GM18870 (cell line): ENCODE measurements at regions not wholly inside any gene's neighbourhood (a gene's known extent, or its start where the extent isn't known, plus 50 kb on each side); places are given as distances from the start of the nearest gene placed in this dataset.
"Not testable (repeated sequence)": the region's sequence is repeated elsewhere in the genome, so short reads cannot be mapped to it uniquely, and the experiment has no call there.

Experiments used
- ATAC-seq: cut with Tn5 transposase; IDR thresholded peaks from one replicate; pipeline ENCODE4 v1.9.1; 2021; ENCODE audit warnings: moderate library complexity; ENCODE audit not compliant: unreplicated experiment

- ATAC-seq, result no peak
These were observed 224.5 kb upstream of the CENPE start for GRCh38 chr4:103422467-103423219.

- ATAC-seq, result no peak
These were observed 217.7 kb upstream of the CENPE start for GRCh38 chr4:103415801-103416200.

- not testable (repeated sequence) for ATAC-seq
These were observed 214.5 kb upstream of the CENPE start for GRCh38 chr4:103412646-103413045.

- no peak for ATAC-seq
These were observed 212.2 kb upstream of the CENPE start for GRCh38 chr4:103410386-103410785.

- ATAC-seq, result peak; percentile 59
These were observed 207.3 kb upstream of the CENPE start for GRCh38 chr4:103405415-103405814.

- no peak for ATAC-seq
These were observed 205.5 kb upstream of the CENPE start for GRCh38 chr4:103403619-103404018.

GRCh38 chr4:103402198-103402597 is 204.1 kb upstream of the CENPE start:
- ATAC-seq, result no peak

- ATAC-seq, result peak; percentile 81
These were observed 202.3 kb upstream of the CENPE start for GRCh38 chr4:103400405-103400804.

- no peak for ATAC-seq
These were observed 199.4 kb upstream of the CENPE start for GRCh38 chr4:103397541-103397940.

- ATAC-seq, result not testable (repeated sequence)
These were observed 189.4 kb upstream of the CENPE start for GRCh38 chr4:103387508-103388011.

GRCh38 chr4:103385565-103385964 is 187.4 kb upstream of the CENPE start:
- not testable (repeated sequence) for ATAC-seq

- no peak for ATAC-seq
These were observed 177.1 kb upstream of the CENPE start for GRCh38 chr4:103375278-103375677.

GRCh38 chr4:103374758-103375157 is 176.6 kb upstream of the CENPE start:
- ATAC-seq, result no peak

- ATAC-seq, result no peak
These were observed 176.2 kb upstream of the CENPE start for GRCh38 chr4:103374306-103374705.

- ATAC-seq, result no peak
These were observed 173.9 kb upstream of the CENPE start for GRCh38 chr4:103372002-103372558.

GRCh38 chr4:103370336-103370735 is 172.2 kb upstream of the CENPE start:
- ATAC-seq, result no peak

- no peak for ATAC-seq
These were observed 167.1 kb upstream of the CENPE start for GRCh38 chr4:103365285-103365684.

- ATAC-seq, result no peak
These were observed 165.9 kb upstream of the CENPE start for GRCh38 chr4:103364083-103364482.

GRCh38 chr4:103361926-103362325 is 163.8 kb upstream of the CENPE start:
- no peak for ATAC-seq

GRCh38 chr4:103359900-103360299 is 161.8 kb upstream of the CENPE start:
- no peak for ATAC-seq

GRCh38 chr4:103354006-103354405 is 155.9 kb upstream of the CENPE start:
- no peak for ATAC-seq

GRCh38 chr4:103329642-103330041 is 131.5 kb upstream of the CENPE start:
- ATAC-seq, result no peak
